ENCODE measurements at regions not wholly inside any gene's neighbourhood (a gene's known extent, or its start where the extent isn't known, plus 50 kb on each side); places are given as distances from the start of the nearest gene placed in this dataset.

- no peak for TF ChIP-seq CTCF (IDR thresholded peaks at IDR 0.05; ENCODE audit: borderline replicate concordance)
- Histone ChIP-seq H3K9me3 (replicated peaks) (no peaks in the 10 kb centered on the region), H3K27ac (replicated peaks) (no peak overlapping the region), H3K27me3 (ENCODE audit: low read depth) (no peaks in the 10 kb centered on the region), H3K4me3 (no peak overlapping the region), H3K36me3 (no peaks in the 10 kb centered on the region), H3K4me1 (no peaks in the 10 kb centered on the region)
- no peak for DNase-seq
- intact Hi-C loops (cut with micrococcal nuclease) = no loop called here
Measured at GRCh38 chr11:15412054-15412453, 297.3 kb downstream of the INSC start.

GRCh38 chr11:15418921-15419320 is 304.2 kb downstream of the INSC start:
- no peaks in the 10 kb centered on the region for H3K27me3 ChIP-seq (ENCODE audit: low read depth)

GRCh38 chr11:15419696-15420095 is 305.0 kb downstream of the INSC start:
- Histone ChIP-seq H3K4me1 (no peaks in the 10 kb centered on the region), H3K27ac (replicated peaks) (no peak overlapping the region), H3K27me3 (ENCODE audit: low read depth) (no peaks in the 10 kb centered on the region), H3K9me3 (replicated peaks) (no peaks in the 10 kb centered on the region), H3K4me3 (no peak overlapping the region), H3K36me3 (no peaks in the 10 kb centered on the region)
- intact Hi-C loops (cut with micrococcal nuclease) = no loop called here
- DNase-seq = no peak
- no peak for TF ChIP-seq CTCF (IDR thresholded peaks at IDR 0.05; ENCODE audit: borderline replicate concordance)

More at GRCh38 chr11:15418921-15419320, 304.2 kb downstream of the INSC start:
- intact Hi-C loops (cut with micrococcal nuclease) = no loop called here
- no peaks in the 10 kb centered on the region for H3K4me1 ChIP-seq
- TF ChIP-seq CTCF (IDR thresholded peaks at IDR 0.05; ENCODE audit: borderline replicate concordance) = no peak
- no peak overlapping the region for H3K4me3 ChIP-seq
- H3K27ac ChIP-seq (replicated peaks) = no peak overlapping the region
- H3K9me3 ChIP-seq (replicated peaks) = no peaks in the 10 kb centered on the region
- DNase-seq = no peak
- no peaks in the 10 kb centered on the region for H3K36me3 ChIP-seq

- TF ChIP-seq CTCF (IDR thresholded peaks at IDR 0.05; ENCODE audit: borderline replicate concordance) = no peak
- intact Hi-C loops (cut with micrococcal nuclease) = no loop called here
- peaks cover 16% of the 10 kb centered on the region for H3K9me3 ChIP-seq (replicated peaks)
- H3K4me1 ChIP-seq = no peaks in the 10 kb centered on the region
- H3K36me3 ChIP-seq = no peaks in the 10 kb centered on the region
- H3K4me3 ChIP-seq = no peak overlapping the region
- H3K27me3 ChIP-seq (ENCODE audit: low read depth) = no peaks in the 10 kb centered on the region
- no peak overlapping the region for H3K27ac ChIP-seq (replicated peaks)
- DNase-seq = no peak
Measured at GRCh38 chr11:15430381-15430780, 315.7 kb downstream of the INSC start.

- no peaks in the 10 kb centered on the region for H3K4me1 ChIP-seq
- no peak for TF ChIP-seq CTCF (IDR thresholded peaks at IDR 0.05; ENCODE audit: borderline replicate concordance)
- H3K27ac ChIP-seq (replicated peaks) = no peak overlapping the region
- no peak overlapping the region for H3K4me3 ChIP-seq
- H3K27me3 ChIP-seq (ENCODE audit: low read depth) = peaks cover 22% of the 10 kb centered on the region
- no peak for DNase-seq
- peaks cover 6% of the 10 kb centered on the region for H3K9me3 ChIP-seq (replicated peaks)
- intact Hi-C loops (cut with micrococcal nuclease) = no loop called here
- H3K36me3 ChIP-seq = no peaks in the 10 kb centered on the region
Measured at GRCh38 chr11:15434529-15434928, 319.8 kb downstream of the INSC start.

- Histone ChIP-seq H3K4me1 (no peaks in the 10 kb centered on the region), H3K36me3 (no peaks in the 10 kb centered on the region), H3K9me3 (replicated peaks) (no peaks in the 10 kb centered on the region), H3K4me3 (no peak overlapping the region), H3K27ac (replicated peaks) (no peak overlapping the region), H3K27me3 (ENCODE audit: low read depth) (peaks cover 6% of the 10 kb centered on the region)
- TF ChIP-seq CTCF (IDR thresholded peaks at IDR 0.05; ENCODE audit: borderline replicate concordance) = no peak
- DNase-seq = no peak
- intact Hi-C loops (cut with micrococcal nuclease) = no loop called here
Measured at GRCh38 chr11:15446315-15446714, 331.6 kb downstream of the INSC start.
